ENCODE measurements at regions not wholly inside any gene's neighbourhood (a gene's known extent, or its start where the extent isn't known, plus 50 kb on each side); places are given as distances from the start of the nearest gene placed in this dataset.

DNA sequence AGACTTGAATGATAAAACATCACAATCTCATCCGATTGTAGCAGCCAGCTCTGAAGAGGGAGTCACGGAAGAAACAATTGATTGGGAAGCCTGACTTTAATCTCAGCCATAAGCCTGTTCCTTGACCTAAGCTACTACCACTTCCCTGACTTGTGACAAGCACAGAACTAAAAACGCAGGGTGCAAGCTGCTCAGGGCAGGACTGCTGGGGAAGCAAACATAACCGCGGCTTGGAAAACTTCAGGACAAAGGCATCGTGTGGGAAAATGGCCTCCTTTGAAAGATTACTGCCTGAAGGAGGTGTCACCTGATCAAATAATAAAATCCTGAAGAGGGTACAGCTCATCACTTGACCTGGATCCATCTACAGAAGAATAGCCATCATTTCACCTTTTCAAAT lies 595.3 kb upstream of the CADM1 start:
- TF ChIP-seq, protein P1, sequence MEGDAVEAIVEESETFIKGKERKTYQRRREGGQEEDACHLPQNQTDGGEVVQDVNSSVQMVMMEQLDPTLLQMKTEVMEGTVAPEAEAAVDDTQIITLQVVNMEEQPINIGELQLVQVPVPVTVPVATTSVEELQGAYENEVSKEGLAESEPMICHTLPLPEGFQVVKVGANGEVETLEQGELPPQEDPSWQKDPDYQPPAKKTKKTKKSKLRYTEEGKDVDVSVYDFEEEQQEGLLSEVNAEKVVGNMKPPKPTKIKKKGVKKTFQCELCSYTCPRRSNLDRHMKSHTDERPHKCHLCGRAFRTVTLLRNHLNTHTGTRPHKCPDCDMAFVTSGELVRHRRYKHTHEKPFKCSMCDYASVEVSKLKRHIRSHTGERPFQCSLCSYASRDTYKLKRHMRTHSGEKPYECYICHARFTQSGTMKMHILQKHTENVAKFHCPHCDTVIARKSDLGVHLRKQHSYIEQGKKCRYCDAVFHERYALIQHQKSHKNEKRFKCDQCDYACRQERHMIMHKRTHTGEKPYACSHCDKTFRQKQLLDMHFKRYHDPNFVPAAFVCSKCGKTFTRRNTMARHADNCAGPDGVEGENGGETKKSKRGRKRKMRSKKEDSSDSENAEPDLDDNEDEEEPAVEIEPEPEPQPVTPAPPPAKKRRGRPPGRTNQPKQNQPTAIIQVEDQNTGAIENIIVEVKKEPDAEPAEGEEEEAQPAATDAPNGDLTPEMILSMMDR (IDR thresholded peaks at IDR 0.05), result no peak
- TF ChIP-seq EP300 (IDR thresholded peaks at IDR 0.05), result no peak
